H1 (cell line): ENCODE measurements at regions not wholly inside any gene's neighbourhood (a gene's known extent, or its start where the extent isn't known, plus 50 kb on each side); places are given as distances from the start of the nearest gene placed in this dataset.

Experiments used
- CTCF ChIA-PET: fragments of 300-600 bp; sonication (Branson Sonifier 250); formaldehyde crosslinking; loops from one replicate; lab custom pipeline; 2021; ENCODE audit not compliant: partially characterized antibody; lab: Charles Lee
- POLR2A ChIA-PET: fragments of 300-600 bp; sonication (Branson Sonifier 250); formaldehyde crosslinking; loops from one replicate; lab custom pipeline; 2021; ENCODE audit warnings: inconsistent platforms; ENCODE audit not compliant: partially characterized antibody; lab: Charles Lee
- DNase-seq, 2 experiments: peaks; one replicate each; pipeline versions ENCODE4 v3.0.0 to v3.0.0-alpha.2; 2010 to 2022; ENCODE audit warnings: low spot score in 2 of 2, low read depth in 1 of 2, mixed read lengths in 1 of 2
- FAIRE-seq: peaks from 2 replicates; lab custom pipeline; 2011; peaks lifted over from hg19 to GRCh38; lab: Jason Lieb, UNC
- H2AFZ ChIP-seq: 2 replicates; pipeline ENCODE4 v1.8.1; 2012; ENCODE audit warnings: low read length, inconsistent platforms
- H2AK5ac ChIP-seq: 2 replicates; pipeline ENCODE4 v1.6.1; 2013; ENCODE audit warnings: low read depth, low read length
- H2BK120ac ChIP-seq: replicated peaks from 2 replicates; pipeline ENCODE3; 2013; ENCODE audit warnings: low read depth, low read length, inconsistent platforms
- H2BK12ac ChIP-seq: 2 replicates; pipeline ENCODE4 v1.6.1; 2013; ENCODE audit warnings: low read depth, low read length
- H2BK15ac ChIP-seq: 2 replicates; pipeline ENCODE4 v1.6.1; 2013; ENCODE audit warnings: low read length
- H2BK20ac ChIP-seq: 2 replicates; pipeline ENCODE4 v1.6.1; 2013; ENCODE audit warnings: low read length
- H2BK5ac ChIP-seq: 2 replicates; pipeline ENCODE4 v1.6.1; 2013; ENCODE audit warnings: low read depth, low read length
- H3K14ac ChIP-seq: 2 replicates; pipeline ENCODE4 v1.6.1; 2013; ENCODE audit warnings: inconsistent platforms; ENCODE audit not compliant: insufficient read length
- H3K18ac ChIP-seq: 2 replicates; pipeline ENCODE4 v1.6.1; 2013; ENCODE audit warnings: low read length; ENCODE audit errors: extremely low read depth
- H3K23ac ChIP-seq: 2 replicates; pipeline ENCODE4 v1.6.1; 2013; ENCODE audit warnings: inconsistent platforms; ENCODE audit not compliant: insufficient read length
- H3K23me2 ChIP-seq: 2 replicates; pipeline ENCODE4 v1.6.1; 2013; ENCODE audit warnings: low read depth, low read length
- H3K27ac ChIP-seq: 2 replicates; pipeline ENCODE4 v1.6.1; 2011; ENCODE audit warnings: low read depth, low read length, inconsistent platforms
- H3K27me3 ChIP-seq, 4 experiments: replicated peaks in 1 of 4; 1 replicate in 1 of 4; 2 replicates in 3 of 4; pipeline versions ENCODE4 v1.6.1 to v1.8.1; 2011 to 2013; ENCODE audit warnings: low read length in 3 of 4, mild to moderate bottlenecking in 3 of 4, inconsistent platforms in 2 of 4, mixed read lengths in 2 of 4, moderate library complexity in 1 of 4; ENCODE audit not compliant: control insufficient read depth in 3 of 4, insufficient read depth in 3 of 4; ENCODE audit errors: extremely low read depth in 1 of 4
- H3K36me3 ChIP-seq, 4 experiments: 2 replicates each; pipeline versions ENCODE4 v1.6.1 to v1.8.1; 2011 to 2013; ENCODE audit warnings: mild to moderate bottlenecking in 4 of 4, low read length in 3 of 4, moderate library complexity in 2 of 4, control low read depth in 1 of 4, inconsistent platforms in 1 of 4; ENCODE audit not compliant: insufficient read depth in 4 of 4, control insufficient read depth in 2 of 4
- H3K4ac ChIP-seq: replicated peaks from 2 replicates; pipeline ENCODE3; 2013; ENCODE audit warnings: low read length, low read depth, mixed read lengths, inconsistent platforms; ENCODE audit not compliant: insufficient read length
- H3K4me1 ChIP-seq, 4 experiments: replicated peaks in 1 of 4; 1 replicate in 1 of 4; 2 replicates in 3 of 4; pipeline versions ENCODE4 v1.6.1 to v1.8.1; 2011 to 2013; ENCODE audit warnings: low read length in 3 of 4, inconsistent platforms in 2 of 4, mixed read lengths in 1 of 4; ENCODE audit not compliant: insufficient read depth in 4 of 4, control insufficient read depth in 3 of 4
- H3K4me2 ChIP-seq, 2 experiments: 2 replicates each; pipeline versions ENCODE4 v1.6.1 to v1.8.1; 2011 to 2013; ENCODE audit warnings: low read depth in 2 of 2, low read length in 2 of 2, control low read depth in 1 of 2, inconsistent platforms in 1 of 2, mild to moderate bottlenecking in 1 of 2; ENCODE audit not compliant: insufficient read depth in 1 of 2
- H3K4me3 ChIP-seq, 4 experiments: fragments of 200-600, 300-600 bp in 1 of 4; sonication (generic), shearing (Covaris generic), sonication (Bioruptor Twin) in 1 of 4; 2 replicates each; pipeline versions ENCODE4 v1.5.1 to v1.8.1; 2011 to 2016; ENCODE audit warnings: low read length in 4 of 4, low read depth in 3 of 4, control low read depth in 2 of 4, inconsistent platforms in 2 of 4, mild to moderate bottlenecking in 2 of 4, mixed read lengths in 1 of 4, moderate library complexity in 1 of 4; ENCODE audit not compliant: insufficient read depth in 2 of 4; ENCODE audit errors: extremely low read depth in 1 of 4
- H3K56ac ChIP-seq: replicated peaks from 2 replicates; pipeline ENCODE3; 2013; ENCODE audit warnings: low read depth, mild to moderate bottlenecking, mixed read lengths, low read length, inconsistent platforms; ENCODE audit not compliant: insufficient read length
- H3K79me1 ChIP-seq: 2 replicates; pipeline ENCODE4 v1.6.1; 2013; ENCODE audit warnings: low read depth, low read length, control low read depth
- H3K79me2 ChIP-seq, 2 experiments: 2 replicates each; pipeline versions ENCODE4 v1.6.1 to v1.8.1; 2012 to 2013; ENCODE audit warnings: low read length in 2 of 2, mild to moderate bottlenecking in 2 of 2, inconsistent platforms in 1 of 2; ENCODE audit not compliant: insufficient read depth in 2 of 2, control insufficient read depth in 1 of 2
- H3K9ac ChIP-seq, 4 experiments: replicated peaks in 1 of 4; 1 replicate in 1 of 4; 2 replicates in 3 of 4; pipeline versions ENCODE4 v1.6.1 to v1.8.1; 2011 to 2013; ENCODE audit warnings: low read depth in 3 of 4, low read length in 3 of 4, control low read depth in 2 of 4, mild to moderate bottlenecking in 2 of 4, moderate library complexity in 2 of 4, inconsistent platforms in 1 of 4; ENCODE audit errors: extremely low read depth in 1 of 4
- H3K9me3 ChIP-seq, 2 experiments: 2 replicates each; pipeline versions ENCODE4 v1.6.1 to v1.8.1; 2012 to 2013; ENCODE audit warnings: mild to moderate bottlenecking in 2 of 2, moderate library complexity in 2 of 2, control low read depth in 1 of 2, inconsistent platforms in 1 of 2, low read depth in 1 of 2, low read length in 1 of 2, mixed read lengths in 1 of 2; ENCODE audit not compliant: insufficient read depth in 2 of 2
- H4K20me1 ChIP-seq, 2 experiments: replicated peaks in 1 of 2; 2 replicates each; pipeline versions ENCODE3 to v1.8.1; 2011 to 2013; ENCODE audit warnings: inconsistent platforms in 2 of 2, low read length in 2 of 2, mild to moderate bottlenecking in 1 of 2; ENCODE audit not compliant: insufficient read depth in 2 of 2, control insufficient read depth in 1 of 2
- H4K5ac ChIP-seq: 2 replicates; pipeline ENCODE4 v1.6.1; 2013; ENCODE audit warnings: low read length, low read depth, mixed read lengths, inconsistent platforms; ENCODE audit not compliant: insufficient read length
- H4K8ac ChIP-seq: 2 replicates; pipeline ENCODE4 v1.8.0; 2013; ENCODE audit warnings: mild to moderate bottlenecking, moderate library complexity, low read length, inconsistent platforms; ENCODE audit not compliant: insufficient read depth; ENCODE audit errors: extremely low read depth
- H4K91ac ChIP-seq: replicated peaks from 2 replicates; pipeline ENCODE3; 2013; ENCODE audit warnings: low read length, mixed read lengths, inconsistent platforms; ENCODE audit not compliant: insufficient read length
- CBX8 ChIP-seq: fragments of 300-800, 300-1000 bp; sonication (generic); IDR thresholded peaks from 2 replicates; pipeline ENCODE4 v1.7.1; 2016; ENCODE audit warnings: low read depth, low read length, borderline replicate concordance
- WGBS, 2 experiments: shearing (Covaris generic) in 1 of 2; methylation state at CpG; one replicate each; pipeline versions ENCODE4 v1.1.6 to v1.1.7; 2013 to 2015; ENCODE audit warnings: low lambda C conversion rate in 2 of 2, mixed read lengths in 2 of 2, inconsistent platforms in 1 of 2, low coverage in 1 of 2, missing lambda C conversion rate in 1 of 2; ENCODE audit not compliant: insufficient replicate concordance in 2 of 2, insufficient coverage in 1 of 2, insufficient read length in 1 of 2; ENCODE audit errors: extremely low coverage in 1 of 2, missing lambda C conversion rate in 1 of 2; 5-methylcytosine and 5-hydroxymethylcytosine counted together
- TF ChIP-seq, protein P1 (sequence below): IDR thresholded peaks from 2 replicates; pipeline ENCODE4 v1.6.1; 2012; ENCODE audit warnings: inconsistent platforms

DNA sequence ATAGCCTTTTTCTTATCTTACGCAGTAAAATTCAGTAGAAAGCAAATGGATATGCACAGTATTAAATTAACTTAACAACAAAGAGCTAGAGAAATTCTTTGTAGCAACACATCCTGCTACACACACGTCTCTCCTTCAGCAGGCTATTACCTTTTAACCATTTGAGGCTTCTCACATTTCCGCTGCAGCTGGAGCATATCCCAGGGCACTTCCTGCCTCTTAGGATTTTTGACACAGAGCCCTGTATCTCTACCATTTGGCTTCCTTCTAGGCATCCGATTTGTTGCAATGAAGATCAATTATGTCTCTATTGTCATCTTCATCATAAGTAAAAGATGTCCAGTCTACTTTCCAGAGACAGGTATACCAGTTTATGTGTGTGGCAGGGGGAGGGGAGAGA is 292.4 kb upstream of the CBLB start:
- FAIRE-seq: no peak
- Histone ChIP-seq H4K8ac (no peak overlapping the region), H3K4me1 (no peaks in the 10 kb centered on the region), H2AK5ac (no peak overlapping the region), H3K4me2 (no peak overlapping the region), H3K79me1 (no peaks in the 10 kb centered on the region), H4K20me1 (no peaks in the 10 kb centered on the region), H3K4ac (no peak overlapping the region), H3K27ac (no peak overlapping the region), H2AFZ (0 out of 2 replicates have a peak overlapping the region, but pooled peaks have one; percentile 40), H2BK120ac (no peak overlapping the region), H3K79me2 (no peaks in the 10 kb centered on the region), H3K4me3 (no peak overlapping the region), H4K5ac (no peak overlapping the region), H3K23me2 (no peaks in the 10 kb centered on the region), H3K23ac (no peak overlapping the region), H3K27me3 (no peaks in the 10 kb centered on the region), H2BK15ac (no peak overlapping the region), H3K18ac (no peak overlapping the region), H2BK5ac (no peak overlapping the region), H3K14ac (no peak overlapping the region), H4K91ac (no peak overlapping the region), H3K9me3 (no peaks in the 10 kb centered on the region), H2BK20ac (no peak overlapping the region), H3K56ac (no peak overlapping the region), H3K36me3 (no peaks in the 10 kb centered on the region), H3K9ac (no peak overlapping the region), H2BK12ac (no peak overlapping the region)
- no peak for DNase-seq
- TF ChIP-seq CBX8: no peak
- TF ChIP-seq, protein P1, sequence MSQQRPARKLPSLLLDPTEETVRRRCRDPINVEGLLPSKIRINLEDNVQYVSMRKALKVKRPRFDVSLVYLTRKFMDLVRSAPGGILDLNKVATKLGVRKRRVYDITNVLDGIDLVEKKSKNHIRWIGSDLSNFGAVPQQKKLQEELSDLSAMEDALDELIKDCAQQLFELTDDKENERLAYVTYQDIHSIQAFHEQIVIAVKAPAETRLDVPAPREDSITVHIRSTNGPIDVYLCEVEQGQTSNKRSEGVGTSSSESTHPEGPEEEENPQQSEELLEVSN: no peak
- POLR2A ChIA-PET: no interaction called here
- 79% methylated on average over 4 of the region's 4 CpGs; no CpG with 5 or more reads in 1 of the 2 experiments for WGBS, 2 experiments
- CTCF ChIA-PET: no interaction called here
